HepG2 (cell line): ENCODE measurements at regions not wholly inside any gene's neighbourhood (a gene's known extent, or its start where the extent isn't known, plus 50 kb on each side); places are given as distances from the start of the nearest gene placed in this dataset.

Source experiments
- ATAC-seq: fragments of 200-7000 bp; cut with Tn5 transposase; 3 replicates; pipeline ENCODE4 v1.9.1; 2020; ENCODE audit warnings: mild to moderate bottlenecking, moderate library complexity
- BruUV-seq: library from RNA; stranded (reverse); fragments of 400-500 nt; replicated peaks from 2 replicates; lab custom pipeline; 2021; lab: Mats Ljungman, UMichigan
- CTCF ChIA-PET: fragments of 300-600 bp; formaldehyde crosslinking; extraction: SDS; loops from one replicate; lab custom pipeline; 2021; ENCODE audit warnings: low total read pairs, inconsistent platforms, low intra/inter-chr PET ratio; lab: Yijun Ruan, JAX
- POLR2A ChIA-PET: fragments of 350-600 bp; sonication (Branson Sonifier 250); formaldehyde crosslinking; loops from one replicate; lab custom pipeline; 2020; ENCODE audit warnings: antibody characterized with exemption, inconsistent platforms; lab: Yijun Ruan, JAX
- DNase-seq: peaks from one replicate; pipeline ENCODE4 v3.0.0-alpha.2; 2015; ENCODE audit warnings: low spot score
- FAIRE-seq: peaks from 3 replicates; lab custom pipeline; 2011; peaks lifted over from hg19 to GRCh38; lab: Jason Lieb, UNC
- H2AFZ ChIP-seq: one replicate; pipeline ENCODE4 v1.6.1; 2011; ENCODE audit warnings: low read length, inconsistent platforms
- H3K27ac ChIP-seq: fragments of 300-600 bp; 3 replicates; pipeline ENCODE4 v1.8.0; 2011; ENCODE audit warnings: mixed run types, mild to moderate bottlenecking, mixed read lengths, low read length, inconsistent platforms; ENCODE audit not compliant: insufficient read depth; ENCODE audit errors: extremely low read length
- H3K27me3 ChIP-seq, 2 experiments: fragments of 200-600 bp in 1 of 2; 2 replicates in 1 of 2; 3 replicates in 1 of 2; pipeline versions ENCODE4 v1.6.0 to v1.8.0; 2011; ENCODE audit warnings: low read length in 2 of 2, mild to moderate bottlenecking in 2 of 2, moderate library complexity in 2 of 2, inconsistent platforms in 1 of 2; ENCODE audit not compliant: insufficient read depth in 2 of 2, control insufficient read depth in 1 of 2
- H3K36me3 ChIP-seq, 2 experiments: fragments of 200-600 bp in 1 of 2; replicated peaks in 1 of 2; 2 replicates in 1 of 2; 3 replicates in 1 of 2; pipeline versions ENCODE4 v1.5.1 to v1.8.0; 2011; ENCODE audit warnings: low read length in 2 of 2, inconsistent platforms in 1 of 2; ENCODE audit not compliant: insufficient read depth in 2 of 2, control insufficient read depth in 1 of 2
- H3K4me1 ChIP-seq: 2 replicates; pipeline ENCODE4 v1.5.1; 2012; ENCODE audit warnings: low read length, inconsistent platforms; ENCODE audit not compliant: insufficient read depth
- H3K4me2 ChIP-seq: 2 replicates; pipeline ENCODE4 v1.6.0; 2011; ENCODE audit warnings: low read depth, low read length, inconsistent platforms
- H3K4me3 ChIP-seq, 3 experiments: fragments of 200-600 bp in 1 of 3; sonication (generic), shearing (Covaris generic) in 1 of 3; replicated peaks in 1 of 3; 2 replicates each; pipeline ENCODE4 v1.5.1; 2011 to 2016; ENCODE audit warnings: low read length in 3 of 3, inconsistent platforms in 2 of 3, low read depth in 2 of 3, mild to moderate bottlenecking in 2 of 3, control low read depth in 1 of 3, mixed read lengths in 1 of 3; ENCODE audit not compliant: insufficient read depth in 1 of 3
- H3K79me2 ChIP-seq: one replicate; pipeline ENCODE4 v1.6.1; 2011; ENCODE audit warnings: low read length, inconsistent platforms; ENCODE audit not compliant: insufficient read depth
- H3K9ac ChIP-seq: 2 replicates; pipeline ENCODE4 v1.6.0; 2011; ENCODE audit warnings: mild to moderate bottlenecking, low read depth, low read length, inconsistent platforms; ENCODE audit not compliant: insufficient read depth
- H3K9me3 ChIP-seq: 2 replicates; pipeline ENCODE4 v1.5.1; 2012; ENCODE audit warnings: mild to moderate bottlenecking, low read length
- H4K20me1 ChIP-seq: 2 replicates; pipeline ENCODE4 v1.6.0; 2011; ENCODE audit warnings: inconsistent platforms, mild to moderate bottlenecking, low read length, moderate library complexity; ENCODE audit not compliant: insufficient read depth
- CCDC6 ChIP-seq: sonication (generic); formaldehyde crosslinking; IDR thresholded peaks from 2 replicates; pipeline ENCODE4 v1.8.1; 2022; ENCODE audit warnings: mild to moderate bottlenecking, missing genetic modification reagents, moderate library complexity
- NFYC ChIP-seq: IDR thresholded peaks from 2 replicates; pipeline ENCODE4 v1.6.1; 2016; ENCODE audit warnings: missing genetic modification reagents, missing compliant biosample characterization
- REL ChIP-seq: sonication (generic); formaldehyde crosslinking; conservative IDR thresholded peaks from 2 replicates; pipeline ENCODE4 v1.8.0; 2022; ENCODE audit warnings: mild to moderate bottlenecking, missing genetic modification reagents, moderate library complexity
- STAT5B ChIP-seq: sonication (generic); formaldehyde crosslinking; IDR thresholded peaks from 2 replicates; pipeline ENCODE4 v1.4.0; 2020; ENCODE audit warnings: missing genetic modification reagents
- THYN1 ChIP-seq: sonication (generic); formaldehyde crosslinking; IDR thresholded peaks from 2 replicates; pipeline ENCODE4 v1.8.1; 2023; ENCODE audit warnings: low read depth, mild to moderate bottlenecking, moderate library complexity, missing genetic modification reagents, borderline replicate concordance
- TSC22D2 ChIP-seq: sonication (generic); formaldehyde crosslinking; IDR thresholded peaks from 2 replicates; pipeline ENCODE4 v1.5.1; 2020; ENCODE audit warnings: missing genetic modification reagents, mild to moderate bottlenecking, borderline replicate concordance
- ZNF12 ChIP-seq: sonication (generic); formaldehyde crosslinking; IDR thresholded peaks from 2 replicates; pipeline ENCODE4 v1.5.0; 2020; ENCODE audit warnings: missing genetic modification reagents
- ZNF468 ChIP-seq: sonication (generic); formaldehyde crosslinking; IDR thresholded peaks from 2 replicates; pipeline ENCODE4 v1.8.0; 2022; ENCODE audit warnings: mild to moderate bottlenecking, moderate library complexity, missing genetic modification reagents
- ZNF773 ChIP-seq: sonication (generic); formaldehyde crosslinking; IDR thresholded peaks from 2 replicates; pipeline ENCODE4 v1.4.0; 2020; ENCODE audit warnings: missing genetic modification reagents, borderline replicate concordance
- WGBS: methylation state at CpG from one replicate; pipeline ENCODE4 v1.1.6; 2017; ENCODE audit warnings: low lambda C conversion rate; 5-methylcytosine and 5-hydroxymethylcytosine counted together
- in situ Hi-C: cut with HindIII; loops from 2 replicates; pipeline ENCODE4 v1.10.0; 2017; ENCODE audit warnings: low pct_unique_long_range_greater_than_20kb; ENCODE audit not compliant: extremely low pct_ligation_motif_present
- intact Hi-C: fragments of 100-400 bp; cut with micrococcal nuclease; formaldehyde crosslinking; loops from one replicate; pipeline ENCODE4 v1.10.0; 2022; ENCODE audit not compliant: unreplicated experiment
- TF ChIP-seq, protein P1 (sequence below): sonication (generic); formaldehyde crosslinking; IDR thresholded peaks from 2 replicates; pipeline ENCODE4 v1.4.0; 2020; ENCODE audit warnings: missing genetic modification reagents
- TF ChIP-seq, protein P2 (sequence below), 2 experiments: IDR thresholded peaks; 2 replicates each; pipeline ENCODE4 v1.6.1; 2011 to 2012; ENCODE audit warnings: low read length in 2 of 2, borderline replicate concordance in 1 of 2, low read depth in 1 of 2, mild to moderate bottlenecking in 1 of 2, moderate library complexity in 1 of 2
- TF ChIP-seq, protein P3 (sequence below): IDR thresholded peaks from 2 replicates; pipeline ENCODE4 v1.6.1; 2016

DNA sequence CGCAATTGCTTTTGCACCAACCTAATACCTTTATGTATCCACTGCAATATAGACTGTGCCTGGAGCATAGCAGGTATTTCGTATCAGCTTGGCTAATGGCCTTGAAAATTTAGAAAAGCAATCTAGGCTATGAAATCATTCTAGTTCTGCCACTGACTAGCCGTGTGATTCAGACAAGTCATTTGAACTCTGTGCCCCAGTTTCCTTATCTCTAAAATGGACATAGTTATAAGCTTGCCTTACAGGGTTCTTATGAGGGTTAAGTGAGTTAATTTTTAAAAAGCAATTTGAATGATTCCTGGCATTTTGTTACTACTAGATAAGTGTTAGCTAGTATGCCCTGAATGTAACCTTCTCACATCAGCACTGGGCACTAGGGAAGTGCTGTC, 80.5 kb upstream of the PUM3 start (continued):
- no peak for TF ChIP-seq TSC22D2 (CRISPR knock-in tag)
- TF ChIP-seq, protein P1, sequence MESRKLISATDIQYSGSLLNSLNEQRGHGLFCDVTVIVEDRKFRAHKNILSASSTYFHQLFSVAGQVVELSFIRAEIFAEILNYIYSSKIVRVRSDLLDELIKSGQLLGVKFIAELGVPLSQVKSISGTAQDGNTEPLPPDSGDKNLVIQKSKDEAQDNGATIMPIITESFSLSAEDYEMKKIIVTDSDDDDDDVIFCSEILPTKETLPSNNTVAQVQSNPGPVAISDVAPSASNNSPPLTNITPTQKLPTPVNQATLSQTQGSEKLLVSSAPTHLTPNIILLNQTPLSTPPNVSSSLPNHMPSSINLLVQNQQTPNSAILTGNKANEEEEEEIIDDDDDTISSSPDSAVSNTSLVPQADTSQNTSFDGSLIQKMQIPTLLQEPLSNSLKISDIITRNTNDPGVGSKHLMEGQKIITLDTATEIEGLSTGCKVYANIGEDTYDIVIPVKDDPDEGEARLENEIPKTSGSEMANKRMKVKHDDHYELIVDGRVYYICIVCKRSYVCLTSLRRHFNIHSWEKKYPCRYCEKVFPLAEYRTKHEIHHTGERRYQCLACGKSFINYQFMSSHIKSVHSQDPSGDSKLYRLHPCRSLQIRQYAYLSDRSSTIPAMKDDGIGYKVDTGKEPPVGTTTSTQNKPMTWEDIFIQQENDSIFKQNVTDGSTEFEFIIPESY (CRISPR knock-in tag), result no peak
- TF ChIP-seq NFYC (CRISPR knock-in tag), result no peak
- no peak for TF ChIP-seq REL (CRISPR knock-in tag)
- no peak for TF ChIP-seq STAT5B
- TF ChIP-seq ZNF468 (CRISPR knock-in tag), result no peak
- TF ChIP-seq ZNF773 (CRISPR knock-in tag), result no peak
- TF ChIP-seq THYN1 (CRISPR knock-in tag), result no peak
- TF ChIP-seq, all 625 proteins: peak for 0

DNA sequence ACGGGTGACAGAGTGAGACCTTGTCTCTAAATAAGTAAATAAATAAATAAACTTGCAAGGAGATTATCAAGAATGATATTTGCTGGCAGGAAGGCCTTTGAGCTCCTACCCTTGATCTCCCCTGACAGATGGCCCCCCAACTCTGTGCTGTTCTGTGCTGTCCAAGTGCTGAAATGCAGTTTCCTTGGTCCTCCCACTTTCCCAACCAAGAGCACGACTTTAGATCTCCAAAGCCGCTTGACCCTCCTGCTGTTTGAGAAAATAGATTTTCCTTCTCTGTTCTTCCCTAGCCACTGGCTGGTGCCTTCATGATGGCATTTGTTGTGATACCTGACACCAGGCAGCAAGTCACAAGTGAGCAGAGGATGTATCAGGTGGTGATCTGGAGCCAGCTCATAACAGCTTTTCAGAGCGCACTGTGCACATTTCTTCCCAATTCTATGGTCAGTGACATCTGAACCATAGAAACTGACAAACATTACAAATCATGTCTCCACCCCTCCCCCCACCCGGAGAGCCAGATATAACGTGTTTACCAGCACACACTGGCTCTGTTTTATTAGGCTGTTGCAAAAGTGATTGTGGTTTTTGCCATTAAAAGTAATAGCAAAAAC, 80.0 kb upstream of the PUM3 start:
- BruUV-seq, result no TSS peak
- TF ChIP-seq ZNF12 (CRISPR knock-in tag), result no peak
- TF ChIP-seq, protein P2, sequence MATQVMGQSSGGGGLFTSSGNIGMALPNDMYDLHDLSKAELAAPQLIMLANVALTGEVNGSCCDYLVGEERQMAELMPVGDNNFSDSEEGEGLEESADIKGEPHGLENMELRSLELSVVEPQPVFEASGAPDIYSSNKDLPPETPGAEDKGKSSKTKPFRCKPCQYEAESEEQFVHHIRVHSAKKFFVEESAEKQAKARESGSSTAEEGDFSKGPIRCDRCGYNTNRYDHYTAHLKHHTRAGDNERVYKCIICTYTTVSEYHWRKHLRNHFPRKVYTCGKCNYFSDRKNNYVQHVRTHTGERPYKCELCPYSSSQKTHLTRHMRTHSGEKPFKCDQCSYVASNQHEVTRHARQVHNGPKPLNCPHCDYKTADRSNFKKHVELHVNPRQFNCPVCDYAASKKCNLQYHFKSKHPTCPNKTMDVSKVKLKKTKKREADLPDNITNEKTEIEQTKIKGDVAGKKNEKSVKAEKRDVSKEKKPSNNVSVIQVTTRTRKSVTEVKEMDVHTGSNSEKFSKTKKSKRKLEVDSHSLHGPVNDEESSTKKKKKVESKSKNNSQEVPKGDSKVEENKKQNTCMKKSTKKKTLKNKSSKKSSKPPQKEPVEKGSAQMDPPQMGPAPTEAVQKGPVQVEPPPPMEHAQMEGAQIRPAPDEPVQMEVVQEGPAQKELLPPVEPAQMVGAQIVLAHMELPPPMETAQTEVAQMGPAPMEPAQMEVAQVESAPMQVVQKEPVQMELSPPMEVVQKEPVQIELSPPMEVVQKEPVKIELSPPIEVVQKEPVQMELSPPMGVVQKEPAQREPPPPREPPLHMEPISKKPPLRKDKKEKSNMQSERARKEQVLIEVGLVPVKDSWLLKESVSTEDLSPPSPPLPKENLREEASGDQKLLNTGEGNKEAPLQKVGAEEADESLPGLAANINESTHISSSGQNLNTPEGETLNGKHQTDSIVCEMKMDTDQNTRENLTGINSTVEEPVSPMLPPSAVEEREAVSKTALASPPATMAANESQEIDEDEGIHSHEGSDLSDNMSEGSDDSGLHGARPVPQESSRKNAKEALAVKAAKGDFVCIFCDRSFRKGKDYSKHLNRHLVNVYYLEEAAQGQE (IDR thresholded peaks at IDR 0.05; ENCODE audit: borderline replicate concordance in 1 of 2, low read depth in 1 of 2, low read length in 2 of 2), result peak in 1 of 2 experiments; percentile 83
- TF ChIP-seq CCDC6 (CRISPR knock-in tag), result no peak
- TF ChIP-seq, protein P3, sequence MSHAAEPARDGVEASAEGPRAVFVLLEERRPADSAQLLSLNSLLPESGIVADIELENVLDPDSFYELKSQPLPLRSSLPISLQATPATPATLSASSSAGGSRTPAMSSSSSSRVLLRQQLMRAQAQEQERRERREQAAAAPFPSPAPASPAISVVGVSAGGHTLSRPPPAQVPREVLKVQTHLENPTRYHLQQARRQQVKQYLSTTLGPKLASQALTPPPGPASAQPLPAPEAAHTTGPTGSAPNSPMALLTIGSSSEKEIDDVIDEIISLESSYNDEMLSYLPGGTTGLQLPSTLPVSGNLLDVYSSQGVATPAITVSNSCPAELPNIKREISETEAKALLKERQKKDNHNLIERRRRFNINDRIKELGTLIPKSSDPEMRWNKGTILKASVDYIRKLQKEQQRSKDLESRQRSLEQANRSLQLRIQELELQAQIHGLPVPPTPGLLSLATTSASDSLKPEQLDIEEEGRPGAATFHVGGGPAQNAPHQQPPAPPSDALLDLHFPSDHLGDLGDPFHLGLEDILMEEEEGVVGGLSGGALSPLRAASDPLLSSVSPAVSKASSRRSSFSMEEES (CRISPR knock-in tag), result no peak
- no peaks in the 10 kb centered on the region for H3K4me1 ChIP-seq
- intact Hi-C loops, result no loop called here
- H3K27ac ChIP-seq, result no peak overlapping the region
- H3K4me2 ChIP-seq, result no peak overlapping the region
- H3K27me3 ChIP-seq, result no peaks in the 10 kb centered on the region
- H3K4me3 ChIP-seq, result no peak overlapping the region
- H2AFZ ChIP-seq, result no peak overlapping the region
- H3K36me3 ChIP-seq, result no peaks in the 10 kb centered on the region
- H3K79me2 ChIP-seq, result no peaks in the 10 kb centered on the region
- no peak for FAIRE-seq
- ATAC-seq, result no peak
- DNase-seq, result no peak
- ChIA-PET CTCF (no interaction called here), POLR2A (no interaction called here)
- H3K9ac ChIP-seq, result no peak overlapping the region
- H4K20me1 ChIP-seq, result no peaks in the 10 kb centered on the region
- 47% methylated on average over 6 of the region's 6 CpGs for WGBS
- in situ Hi-C loops, result no loop called here
- no peaks in the 10 kb centered on the region for H3K9me3 ChIP-seq
